HepG2 (cell line): ENCODE measurements at regions not wholly inside any gene's neighbourhood (a gene's known extent, or its start where the extent isn't known, plus 50 kb on each side); places are given as distances from the start of the nearest gene placed in this dataset.

ENCODE experiments used
- ATAC-seq: fragments of 200-7000 bp; cut with Tn5 transposase; 3 replicates; pipeline ENCODE4 v1.9.1; 2020; ENCODE audit warnings: mild to moderate bottlenecking, moderate library complexity
- BruUV-seq: library from RNA; stranded (reverse); fragments of 400-500 nt; replicated peaks from 2 replicates; lab custom pipeline; 2021; lab: Mats Ljungman, UMichigan
- CTCF ChIA-PET: fragments of 300-600 bp; formaldehyde crosslinking; extraction: SDS; loops from one replicate; lab custom pipeline; 2021; ENCODE audit warnings: low total read pairs, inconsistent platforms, low intra/inter-chr PET ratio; lab: Yijun Ruan, JAX
- POLR2A ChIA-PET: fragments of 350-600 bp; sonication (Branson Sonifier 250); formaldehyde crosslinking; loops from one replicate; lab custom pipeline; 2020; ENCODE audit warnings: antibody characterized with exemption, inconsistent platforms; lab: Yijun Ruan, JAX
- DNase-seq: peaks from one replicate; pipeline ENCODE4 v3.0.0-alpha.2; 2015; ENCODE audit warnings: low spot score
- FAIRE-seq: peaks from 3 replicates; lab custom pipeline; 2011; peaks lifted over from hg19 to GRCh38; lab: Jason Lieb, UNC
- H2AFZ ChIP-seq: one replicate; pipeline ENCODE4 v1.6.1; 2011; ENCODE audit warnings: low read length, inconsistent platforms
- H3K27ac ChIP-seq: fragments of 300-600 bp; 3 replicates; pipeline ENCODE4 v1.8.0; 2011; ENCODE audit warnings: mixed run types, mild to moderate bottlenecking, mixed read lengths, low read length, inconsistent platforms; ENCODE audit not compliant: insufficient read depth; ENCODE audit errors: extremely low read length
- H3K27me3 ChIP-seq, 2 experiments: fragments of 200-600 bp in 1 of 2; 2 replicates in 1 of 2; 3 replicates in 1 of 2; pipeline versions ENCODE4 v1.6.0 to v1.8.0; 2011; ENCODE audit warnings: low read length in 2 of 2, mild to moderate bottlenecking in 2 of 2, moderate library complexity in 2 of 2, inconsistent platforms in 1 of 2; ENCODE audit not compliant: insufficient read depth in 2 of 2, control insufficient read depth in 1 of 2
- H3K36me3 ChIP-seq, 2 experiments: fragments of 200-600 bp in 1 of 2; replicated peaks in 1 of 2; 2 replicates in 1 of 2; 3 replicates in 1 of 2; pipeline versions ENCODE4 v1.5.1 to v1.8.0; 2011; ENCODE audit warnings: low read length in 2 of 2, inconsistent platforms in 1 of 2; ENCODE audit not compliant: insufficient read depth in 2 of 2, control insufficient read depth in 1 of 2
- H3K4me1 ChIP-seq: 2 replicates; pipeline ENCODE4 v1.5.1; 2012; ENCODE audit warnings: low read length, inconsistent platforms; ENCODE audit not compliant: insufficient read depth
- H3K4me2 ChIP-seq: 2 replicates; pipeline ENCODE4 v1.6.0; 2011; ENCODE audit warnings: low read depth, low read length, inconsistent platforms
- H3K4me3 ChIP-seq, 3 experiments: fragments of 200-600 bp in 1 of 3; sonication (generic), shearing (Covaris generic) in 1 of 3; replicated peaks in 1 of 3; 2 replicates each; pipeline ENCODE4 v1.5.1; 2011 to 2016; ENCODE audit warnings: low read length in 3 of 3, inconsistent platforms in 2 of 3, low read depth in 2 of 3, mild to moderate bottlenecking in 2 of 3, control low read depth in 1 of 3, mixed read lengths in 1 of 3; ENCODE audit not compliant: insufficient read depth in 1 of 3
- H3K79me2 ChIP-seq: one replicate; pipeline ENCODE4 v1.6.1; 2011; ENCODE audit warnings: low read length, inconsistent platforms; ENCODE audit not compliant: insufficient read depth
- H3K9ac ChIP-seq: 2 replicates; pipeline ENCODE4 v1.6.0; 2011; ENCODE audit warnings: mild to moderate bottlenecking, low read depth, low read length, inconsistent platforms; ENCODE audit not compliant: insufficient read depth
- H3K9me3 ChIP-seq: 2 replicates; pipeline ENCODE4 v1.5.1; 2012; ENCODE audit warnings: mild to moderate bottlenecking, low read length
- H4K20me1 ChIP-seq: 2 replicates; pipeline ENCODE4 v1.6.0; 2011; ENCODE audit warnings: inconsistent platforms, mild to moderate bottlenecking, low read length, moderate library complexity; ENCODE audit not compliant: insufficient read depth
- CEBPG ChIP-seq: IDR thresholded peaks from 2 replicates; pipeline ENCODE4 v1.6.1; 2016
- GABPA ChIP-seq, 2 experiments: IDR thresholded peaks; 2 replicates each; pipeline ENCODE4 v1.6.1; 2011 to 2016; ENCODE audit warnings: low read depth in 2 of 2, low read length in 1 of 2, missing biosample characterization in 1 of 2, missing genetic modification characterization in 1 of 2
- IRF1 ChIP-seq: sonication (generic); formaldehyde crosslinking; IDR thresholded peaks from 2 replicates; pipeline ENCODE4 v1.4.0; 2020; ENCODE audit warnings: low read depth, mild to moderate bottlenecking, missing genetic modification reagents
- KDM3A ChIP-seq: IDR thresholded peaks from 2 replicates; pipeline ENCODE4 v1.6.1; 2018; ENCODE audit warnings: low read depth, missing compliant biosample characterization
- KDM5A ChIP-seq: fragments of 200-600 bp; sonication (generic); IDR thresholded peaks from 2 replicates; pipeline ENCODE4 v1.7.0; 2018; ENCODE audit warnings: antibody characterized with exemption, mild to moderate bottlenecking, low read length, borderline replicate concordance
- MXD1 ChIP-seq: sonication (generic); formaldehyde crosslinking; IDR thresholded peaks from 2 replicates; pipeline ENCODE4 v1.4.0; 2020; ENCODE audit warnings: mild to moderate bottlenecking, missing genetic modification reagents
- PBX3 ChIP-seq: sonication (generic); formaldehyde crosslinking; IDR thresholded peaks from 2 replicates; pipeline ENCODE4 v1.8.1; 2023; ENCODE audit warnings: missing genetic modification reagents, inconsistent platforms, borderline replicate concordance
- PHF21A ChIP-seq: sonication (generic); formaldehyde crosslinking; IDR thresholded peaks from 2 replicates; pipeline ENCODE4 v1.5.0; 2020; ENCODE audit warnings: mild to moderate bottlenecking, missing genetic modification reagents
- RNF2 ChIP-seq: fragments of 450-650 bp; conservative IDR thresholded peaks from 2 replicates; pipeline ENCODE4 v1.6.1; 2016; ENCODE audit warnings: low read depth
- SAP130 ChIP-seq: IDR thresholded peaks from 2 replicates; pipeline ENCODE4 v1.6.1; 2016; ENCODE audit warnings: low read depth
- ZNF230 ChIP-seq: sonication (generic); formaldehyde crosslinking; IDR thresholded peaks from 2 replicates; pipeline ENCODE4 v1.4.0; 2020; ENCODE audit warnings: mild to moderate bottlenecking, missing genetic modification reagents
- ZNF335 ChIP-seq: sonication (generic); formaldehyde crosslinking; IDR thresholded peaks from 2 replicates; pipeline ENCODE4 v1.4.0; 2020; ENCODE audit warnings: missing genetic modification reagents
- ZNF414 ChIP-seq: sonication (generic); formaldehyde crosslinking; IDR thresholded peaks from 2 replicates; pipeline ENCODE4 v1.5.0; 2020; ENCODE audit warnings: missing genetic modification reagents
- ZNF446 ChIP-seq: sonication (generic); formaldehyde crosslinking; IDR thresholded peaks from 2 replicates; pipeline ENCODE4 v1.5.0; 2020; ENCODE audit warnings: mild to moderate bottlenecking, missing genetic modification reagents
- ZNF713 ChIP-seq: sonication (generic); formaldehyde crosslinking; IDR thresholded peaks from 2 replicates; pipeline ENCODE4 v1.4.0; 2020; ENCODE audit warnings: mild to moderate bottlenecking, missing genetic modification reagents
- WGBS: methylation state at CpG from one replicate; pipeline ENCODE4 v1.1.6; 2017; ENCODE audit warnings: low lambda C conversion rate; 5-methylcytosine and 5-hydroxymethylcytosine counted together
- in situ Hi-C: cut with HindIII; loops from 2 replicates; pipeline ENCODE4 v1.10.0; 2017; ENCODE audit warnings: low pct_unique_long_range_greater_than_20kb; ENCODE audit not compliant: extremely low pct_ligation_motif_present
- intact Hi-C: fragments of 100-400 bp; cut with micrococcal nuclease; formaldehyde crosslinking; loops from one replicate; pipeline ENCODE4 v1.10.0; 2022; ENCODE audit not compliant: unreplicated experiment

GRCh38 chr5:174918655-174919054, 194.3 kb downstream of the MSX2 start:
- Histone ChIP-seq H3K27ac (no peak overlapping the region), H4K20me1 (no peaks in the 10 kb centered on the region), H3K27me3 (no peaks in the 10 kb centered on the region; a peak in 1 of 5 replicates), H3K9ac (no peak overlapping the region), H3K36me3 (no peaks in the 10 kb centered on the region), H3K4me3 (no peak overlapping the region), H3K4me1 (no peaks in the 10 kb centered on the region), H3K4me2 (no peak overlapping the region), H2AFZ (no peak overlapping the region)
- DNase-seq: no peak
- intact Hi-C loops: no loop called here
- no TSS peak for BruUV-seq
- WGBS: 0% methylated on average over 1 of the region's 1 CpG
- FAIRE-seq: no peak
- ATAC-seq: no peak
- TF ChIP-seq ZNF335 (CRISPR knock-in tag): no peak
- no peak for TF ChIP-seq KDM3A
- TF ChIP-seq PBX3: no peak
- no peak for TF ChIP-seq MXD1 (CRISPR knock-in tag)
- no peak for TF ChIP-seq ZNF713
- TF ChIP-seq PHF21A (CRISPR knock-in tag): no peak
- TF ChIP-seq ZNF446 (CRISPR knock-in tag): no peak
- no peak for TF ChIP-seq GABPA (IDR thresholded peaks at IDR 0.05; ENCODE audit: low read depth, low read length)
- TF ChIP-seq GABPA (CRISPR knock-in tag; IDR thresholded peaks at IDR 0.05; ENCODE audit: low read depth): no peak
- no peak for TF ChIP-seq ZNF414 (CRISPR knock-in tag)
- TF ChIP-seq SAP130 (CRISPR knock-in tag): no peak
- no peak for TF ChIP-seq CEBPG
- no peak for TF ChIP-seq KDM5A
- TF ChIP-seq IRF1 (CRISPR knock-in tag): no peak
- TF ChIP-seq ZNF230: no peak
- no peak for TF ChIP-seq RNF2
- TF ChIP-seq, all 625 proteins: peak for 0
- no peaks in the 10 kb centered on the region for H3K79me2 ChIP-seq
- POLR2A ChIA-PET: no interaction called here
- in situ Hi-C loops: no loop called here
- H3K9me3 ChIP-seq: no peaks in the 10 kb centered on the region
- CTCF ChIA-PET: no interaction called here
